Stomach (tissue), 4 donors: ENCODE measurements at regions not wholly inside any gene's neighbourhood (a gene's known extent, or its start where the extent isn't known, plus 50 kb on each side); places are given as distances from the start of the nearest gene placed in this dataset.

Experiments used
- CTCF ChIP-seq, 7 experiments: fragments of 450-650 bp in 4 of 7; fragments of 200-600 bp in 3 of 7; sonication (generic) in 3 of 7; IDR thresholded peaks; one replicate each; pipeline ENCODE4 v1.5.1; 2016 to 2019; ENCODE audit warnings: antibody characterized with exemption in 7 of 7, control low read depth in 2 of 7, mild to moderate bottlenecking in 1 of 7
- POLR2A ChIP-seq, 4 donors: fragments of 450-650 bp; IDR thresholded peaks; one replicate each; pipeline ENCODE4 v1.6.1; 2016; ENCODE audit warnings: antibody characterized with exemption in 4 of 4, control low read depth in 2 of 4, mild to moderate bottlenecking in 1 of 4, moderate library complexity in 1 of 4
- POLR2AphosphoS5 ChIP-seq, 3 donors: sonication (generic); formaldehyde crosslinking; IDR thresholded peaks; one replicate each; pipeline ENCODE4 v1.6.1; 2016; ENCODE audit warnings: antibody characterized with exemption in 3 of 3

- TF ChIP-seq CTCF (IDR thresholded peaks at IDR 0.05) (no peak), POLR2A (IDR thresholded peaks at IDR 0.05) (no peak), POLR2AphosphoS5 (IDR thresholded peaks at IDR 0.05) (no peak)
Observed at GRCh38 chr15:96079041-96079440, 251.5 kb upstream of the NR2F2 start.
